ENCODE measurements at regions not wholly inside any gene's neighbourhood (a gene's known extent, or its start where the extent isn't known, plus 50 kb on each side); places are given as distances from the start of the nearest gene placed in this dataset.
"Not testable (repeated sequence)": the region's sequence is repeated elsewhere in the genome, so short reads cannot be mapped to it uniquely, and the experiment has no call there.

DNA sequence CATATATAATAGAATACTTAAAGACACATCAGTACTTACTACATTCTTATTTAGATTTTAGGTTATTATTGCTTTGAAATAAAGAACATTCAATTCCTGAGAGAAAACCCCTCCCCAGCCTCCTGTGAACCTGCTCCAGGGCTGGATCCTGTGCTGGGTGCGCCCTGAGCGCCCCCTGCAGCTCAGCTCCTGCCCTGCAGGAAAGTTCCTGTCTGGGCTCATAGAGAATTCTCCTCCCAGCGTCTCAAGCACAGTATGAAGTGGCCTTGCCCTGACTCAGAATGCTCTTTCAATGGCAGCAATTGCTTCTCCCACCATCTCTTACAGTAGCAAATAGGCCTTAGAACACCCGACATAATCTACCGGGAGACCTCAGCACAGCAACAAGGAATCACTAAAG is 98.8 kb upstream of the GOLGA6L6 start:
- CTCF ChIA-PET; H2BK20ac ChIP-seq (ENCODE audit: low read depth, low read length); ATAC-seq (ENCODE audit: low read depth); H2BK120ac ChIP-seq (ENCODE audit: low read depth, low read length); H3K4me1 ChIP-seq (ENCODE audit: control insufficient read depth, insufficient read depth, low read length); H4K5ac ChIP-seq (ENCODE audit: low read depth, low read length); H2AK5ac ChIP-seq (ENCODE audit: low read depth, low read length); H3K23ac ChIP-seq (ENCODE audit: low read depth, low read length); H4K91ac ChIP-seq (ENCODE audit: insufficient read depth, low read depth, low read length); H3K27me3 ChIP-seq (ENCODE audit: control insufficient read depth, insufficient read depth, low read length); H3K4me2 ChIP-seq (ENCODE audit: low read depth, low read length); H3K4me3 ChIP-seq (ENCODE audit: insufficient read depth, low read depth, low read length); H3K36me3 ChIP-seq (ENCODE audit: control insufficient read depth, insufficient read depth, low read length); BruUV-seq (replicated peaks); H3K27ac ChIP-seq (ENCODE audit: insufficient read depth, low read length); H4K8ac ChIP-seq (ENCODE audit: low read depth in 2 of 2, low read length in 2 of 2); H3K79me1 ChIP-seq (ENCODE audit: low read depth in 1 of 2, low read length in 2 of 2); H3K14ac ChIP-seq (replicated peaks; ENCODE audit: low read depth, low read length); H2BK15ac ChIP-seq (ENCODE audit: low read depth, low read length); dilution Hi-C loops (cut with HindIII; ENCODE audit: low sequenced_read_pairs, unreplicated experiment); H3K9ac ChIP-seq (ENCODE audit: low read depth, low read length); H4K20me1 ChIP-seq (ENCODE audit: insufficient read depth, low read length); H3K9me1 ChIP-seq (ENCODE audit: insufficient read depth, low read length); in situ Hi-C loops (cut with MboI; ENCODE audit: low sequenced_read_pairs); H2AFZ ChIP-seq (replicated peaks; ENCODE audit: low read length, poor library complexity); DNase-seq; H3K4ac ChIP-seq (ENCODE audit: low read depth, low read length); H3K18ac ChIP-seq (ENCODE audit: low read depth, low read length); H3K56ac ChIP-seq (ENCODE audit: extremely low read depth, insufficient read depth, low read length); H2BK5ac ChIP-seq (ENCODE audit: low read depth, low read length, poor library complexity, severe bottlenecking); intact Hi-C loops (cut with micrococcal nuclease); POLR2A ChIA-PET (ENCODE audit: unreplicated experiment); H2AK9ac ChIP-seq (replicated peaks; ENCODE audit: low read depth, low read length, poor library complexity): not testable (repeated sequence)
- whole genome bisulfite sequencing, 2 experiments (ENCODE audit: extremely low coverage in 2 of 2, insufficient read length in 1 of 2): no CpG with 5 or more reads among the region's 5 CpGs
- peaks cover 17% of the 10 kb centered on the region for H3K9me3 ChIP-seq (ENCODE audit: control insufficient read depth, insufficient read depth, low read length)

- H3K36me3 ChIP-seq (ENCODE audit: control insufficient read depth, insufficient read depth, low read length); H3K56ac ChIP-seq (ENCODE audit: extremely low read depth, insufficient read depth, low read length); H2BK5ac ChIP-seq (ENCODE audit: low read depth, low read length, poor library complexity, severe bottlenecking); H3K27ac ChIP-seq (ENCODE audit: insufficient read depth, low read length); POLR2A ChIA-PET (ENCODE audit: unreplicated experiment); H3K27me3 ChIP-seq (ENCODE audit: control insufficient read depth, insufficient read depth, low read length); H4K91ac ChIP-seq (ENCODE audit: insufficient read depth, low read depth, low read length); H2AK9ac ChIP-seq (replicated peaks; ENCODE audit: low read depth, low read length, poor library complexity); H3K18ac ChIP-seq (ENCODE audit: low read depth, low read length); H3K4me3 ChIP-seq (ENCODE audit: insufficient read depth, low read depth, low read length); BruUV-seq (replicated peaks); intact Hi-C loops (cut with micrococcal nuclease); ATAC-seq (ENCODE audit: low read depth); dilution Hi-C loops (cut with HindIII; ENCODE audit: low sequenced_read_pairs, unreplicated experiment); H2BK15ac ChIP-seq (ENCODE audit: low read depth, low read length); H3K9me1 ChIP-seq (ENCODE audit: insufficient read depth, low read length); H3K4me2 ChIP-seq (ENCODE audit: low read depth, low read length); H2BK120ac ChIP-seq (ENCODE audit: low read depth, low read length); H3K23ac ChIP-seq (ENCODE audit: low read depth, low read length); H3K9ac ChIP-seq (ENCODE audit: low read depth, low read length); CTCF ChIA-PET; H4K20me1 ChIP-seq (ENCODE audit: insufficient read depth, low read length); H3K4me1 ChIP-seq (ENCODE audit: control insufficient read depth, insufficient read depth, low read length); H2AK5ac ChIP-seq (ENCODE audit: low read depth, low read length); H4K5ac ChIP-seq (ENCODE audit: low read depth, low read length); H2AFZ ChIP-seq (replicated peaks; ENCODE audit: low read length, poor library complexity); H3K14ac ChIP-seq (replicated peaks; ENCODE audit: low read depth, low read length); H3K4ac ChIP-seq (ENCODE audit: low read depth, low read length); H4K8ac ChIP-seq (ENCODE audit: low read depth in 2 of 2, low read length in 2 of 2); H3K79me1 ChIP-seq (ENCODE audit: low read depth in 1 of 2, low read length in 2 of 2); in situ Hi-C loops (cut with MboI; ENCODE audit: low sequenced_read_pairs); DNase-seq; H2BK20ac ChIP-seq (ENCODE audit: low read depth, low read length): not testable (repeated sequence)
- H3K9me3 ChIP-seq (ENCODE audit: control insufficient read depth, insufficient read depth, low read length): peaks cover 15% of the 10 kb centered on the region
- no CpG with 5 or more reads among the region's 5 CpGs for WGBS, 2 experiments (ENCODE audit: extremely low coverage in 2 of 2, insufficient read length in 1 of 2)
Measured at GRCh38 chr15:20639224-20639623, 97.6 kb upstream of the GOLGA6L6 start.
